ENCODE measurements at regions not wholly inside any gene's neighbourhood (a gene's known extent, or its start where the extent isn't known, plus 50 kb on each side); places are given as distances from the start of the nearest gene placed in this dataset.
"Not testable (repeated sequence)": the region's sequence is repeated elsewhere in the genome, so short reads cannot be mapped to it uniquely, and the experiment has no call there.

- no peak for ATAC-seq
Measured at GRCh38 chr3:105067361-105067760, 299.3 kb upstream of the ALCAM start.

DNA sequence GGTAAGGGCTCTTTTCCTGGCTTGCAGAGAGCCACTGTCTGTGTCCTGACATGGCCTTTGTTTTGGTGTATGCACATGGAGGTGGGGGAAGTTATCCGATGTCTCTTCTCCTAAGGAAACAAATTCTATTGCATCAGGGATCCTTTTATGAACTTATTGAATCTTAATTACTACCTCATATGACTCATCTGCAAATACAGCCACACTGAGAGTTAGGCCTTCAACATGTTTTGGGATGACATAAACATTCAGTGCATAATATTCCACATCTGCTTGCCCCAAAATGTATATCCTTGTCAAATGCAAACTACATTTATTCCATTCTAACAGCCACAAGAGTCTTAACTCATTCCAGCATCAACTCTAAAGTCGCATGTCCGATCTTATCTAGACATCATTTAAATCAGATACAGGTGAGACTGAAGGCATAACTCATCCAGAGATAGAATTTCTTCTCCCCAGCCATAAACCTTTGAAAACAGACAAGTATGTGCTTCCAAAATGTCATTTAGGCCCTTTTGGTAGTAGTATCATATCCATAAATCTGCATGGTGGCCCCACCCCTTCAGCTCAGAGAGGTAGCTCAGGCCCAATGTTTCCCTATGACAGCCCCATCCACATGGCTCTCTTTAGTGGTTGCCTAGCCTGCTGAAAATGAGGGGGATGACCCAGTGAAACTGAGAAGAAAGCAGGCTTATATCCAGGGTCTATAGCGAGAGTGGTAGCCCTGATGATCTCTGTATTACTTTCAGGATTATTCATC is 289.5 kb upstream of the ALCAM start:
- no peak for ATAC-seq

GRCh38 chr3:105083945-105084344 is 282.8 kb upstream of the ALCAM start:
- ATAC-seq = no peak

DNA sequence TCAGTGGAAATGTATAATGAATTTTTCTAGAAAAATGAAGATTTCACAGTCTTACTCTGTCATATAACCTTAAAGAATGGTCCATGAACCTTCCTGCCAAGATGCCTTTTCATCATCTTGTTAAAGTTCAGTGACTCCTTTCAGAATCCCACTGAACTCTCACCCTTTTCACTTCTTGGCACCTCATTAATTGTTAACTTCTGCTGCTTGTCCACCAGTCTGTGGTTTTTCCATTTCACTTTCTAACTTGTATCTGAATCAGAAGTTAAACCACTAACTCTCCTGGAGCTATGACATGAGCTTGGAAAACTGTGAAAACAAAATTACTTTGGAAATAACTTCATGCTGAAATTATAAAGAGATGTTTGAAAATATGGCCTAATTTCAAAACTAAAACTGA is 281.2 kb upstream of the ALCAM start:
- ATAC-seq = no peak

- ATAC-seq = no peak
Measured at GRCh38 chr3:105093371-105094252, 273.1 kb upstream of the ALCAM start.

- no peak for ATAC-seq
Measured at GRCh38 chr3:105094588-105094987, 272.1 kb upstream of the ALCAM start.

DNA sequence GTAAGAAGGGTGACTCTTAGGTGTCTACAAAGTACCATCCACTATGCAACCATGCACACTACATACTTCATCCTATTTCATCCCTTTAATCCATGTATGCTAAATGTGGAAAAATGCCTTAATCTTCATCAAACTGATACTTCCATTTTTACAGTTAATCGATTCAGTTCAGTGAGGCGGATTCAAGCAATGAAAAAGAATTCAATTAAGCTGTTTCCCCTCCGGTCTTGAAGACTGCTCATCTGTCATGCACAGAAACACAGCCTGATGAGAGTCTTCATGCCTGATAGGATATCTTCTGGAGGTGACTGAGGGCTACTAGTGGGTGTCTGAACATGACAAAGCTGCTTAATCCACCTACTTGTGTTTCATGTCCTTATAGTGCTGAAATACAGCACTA is 270.6 kb upstream of the ALCAM start:
- no peak for ATAC-seq

DNA sequence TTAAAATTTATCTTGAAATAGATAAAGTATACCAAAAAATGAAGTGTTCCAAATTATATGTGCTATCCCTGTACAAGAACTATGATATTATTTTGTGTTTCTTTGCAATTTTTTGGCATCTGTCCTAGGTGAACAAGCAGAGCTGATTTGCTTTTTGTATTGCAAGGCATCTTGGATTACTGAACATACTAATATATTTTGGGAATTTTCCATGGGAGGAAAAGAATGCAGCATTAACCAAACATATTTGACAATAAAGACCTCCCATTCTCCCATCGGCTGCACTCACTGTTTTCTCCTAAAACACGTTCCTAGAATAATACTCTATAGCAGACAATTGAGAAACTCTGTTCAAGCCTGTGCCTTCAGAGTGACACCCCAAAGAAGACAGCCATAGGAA is 265.1 kb upstream of the ALCAM start:
- ATAC-seq = no peak

- ATAC-seq = no peak
Measured at GRCh38 chr3:105103139-105103538, 263.6 kb upstream of the ALCAM start.

- ATAC-seq = no peak
Measured at GRCh38 chr3:105108823-105109222, 257.9 kb upstream of the ALCAM start.

- ATAC-seq = no peak
Measured at GRCh38 chr3:105118905-105119304, 247.8 kb upstream of the ALCAM start.

DNA sequence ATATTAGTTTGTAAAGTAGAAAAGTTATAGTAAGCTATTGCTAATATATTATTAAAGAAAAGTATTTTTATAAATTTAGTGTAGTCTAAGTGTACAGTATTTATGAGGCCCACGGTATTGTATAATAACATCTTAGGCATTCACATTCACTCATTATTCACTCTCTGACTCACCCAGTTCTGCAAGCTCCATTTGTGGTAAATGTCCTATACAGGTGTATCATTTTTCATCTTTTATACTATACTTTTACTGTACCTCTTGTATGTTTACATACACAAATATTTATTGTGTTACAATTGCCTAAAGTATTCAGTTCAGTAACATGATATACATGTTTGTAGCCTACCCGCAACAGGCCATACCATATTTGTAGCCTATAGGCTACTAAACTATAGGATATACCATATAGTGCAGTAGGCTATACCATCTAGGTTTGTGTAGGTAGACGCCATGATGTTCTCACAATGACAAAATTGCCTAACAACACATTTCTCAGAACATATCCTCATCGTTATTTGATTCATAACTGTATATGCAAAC is 246.8 kb upstream of the ALCAM start:
- ATAC-seq = no peak

DNA sequence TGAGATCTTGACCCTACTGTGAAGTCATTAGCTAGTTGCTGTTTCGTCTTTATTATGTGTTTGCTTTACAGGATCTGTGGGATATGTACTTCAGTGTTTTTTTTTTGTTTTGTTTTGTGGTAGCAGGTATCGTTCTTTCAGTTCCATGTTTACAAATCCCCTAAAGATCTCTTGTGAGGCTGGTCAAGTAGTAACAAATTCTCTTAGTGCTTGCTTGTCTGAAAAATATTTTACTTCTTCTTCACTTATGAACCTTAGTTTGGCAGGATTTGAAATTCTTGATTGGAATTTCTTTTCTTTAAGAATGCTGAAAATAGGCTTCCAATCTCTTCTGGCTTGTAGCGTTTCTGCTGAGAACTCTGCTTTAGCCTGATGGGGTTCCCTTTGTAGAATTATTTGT is 235.8 kb upstream of the ALCAM start:
- no peak for ATAC-seq

DNA sequence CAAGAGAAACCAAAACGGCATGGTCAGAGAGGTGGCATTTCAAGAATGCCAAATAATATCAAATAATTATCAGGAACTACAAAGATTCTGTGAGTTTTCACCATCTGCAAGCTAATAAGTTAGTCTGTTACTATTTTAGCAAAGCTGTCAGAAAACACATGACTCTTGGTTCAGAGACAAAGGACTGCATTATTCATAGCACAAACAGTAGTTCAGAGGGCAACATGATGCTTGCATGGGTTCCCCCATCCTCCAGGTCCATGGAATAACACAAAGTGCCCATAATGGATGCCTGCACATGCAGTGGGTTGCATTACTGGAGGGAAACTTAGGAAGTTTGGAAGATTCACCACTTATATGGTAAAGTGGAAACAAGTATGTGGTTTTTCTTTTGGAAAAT is 228.8 kb upstream of the ALCAM start:
- no peak for ATAC-seq

DNA sequence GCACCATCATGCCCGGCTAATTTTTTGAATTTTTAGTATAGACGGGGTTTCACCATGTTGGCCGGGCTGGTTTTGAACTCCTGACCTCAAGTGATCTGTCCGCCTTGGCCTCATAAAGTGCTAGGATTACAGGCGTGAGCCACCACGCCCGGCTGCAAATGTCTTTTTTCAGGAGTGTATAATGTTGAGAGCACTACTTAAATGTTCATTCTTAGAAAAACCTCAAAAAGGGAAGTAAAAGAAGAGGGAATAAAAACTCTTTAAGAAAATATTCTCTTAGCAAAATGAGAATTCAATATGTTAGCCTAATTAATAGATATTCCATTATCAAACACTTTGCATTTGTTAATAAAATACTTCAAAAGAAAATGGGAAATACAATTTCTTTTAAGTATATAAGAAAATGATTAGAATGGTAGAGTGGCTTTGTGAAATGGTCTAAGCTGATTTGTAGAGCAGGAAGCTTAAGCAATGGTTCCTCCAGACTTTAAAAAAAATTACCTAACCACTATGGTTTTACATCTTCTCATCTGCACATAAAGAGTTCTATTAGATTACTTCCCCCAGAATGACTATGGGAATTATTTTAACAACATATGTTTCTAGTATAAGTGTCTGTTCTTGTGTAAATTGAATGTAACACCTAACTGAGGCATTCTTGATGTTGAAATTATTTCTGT is 226.7 kb upstream of the ALCAM start:
- ATAC-seq = no peak

DNA sequence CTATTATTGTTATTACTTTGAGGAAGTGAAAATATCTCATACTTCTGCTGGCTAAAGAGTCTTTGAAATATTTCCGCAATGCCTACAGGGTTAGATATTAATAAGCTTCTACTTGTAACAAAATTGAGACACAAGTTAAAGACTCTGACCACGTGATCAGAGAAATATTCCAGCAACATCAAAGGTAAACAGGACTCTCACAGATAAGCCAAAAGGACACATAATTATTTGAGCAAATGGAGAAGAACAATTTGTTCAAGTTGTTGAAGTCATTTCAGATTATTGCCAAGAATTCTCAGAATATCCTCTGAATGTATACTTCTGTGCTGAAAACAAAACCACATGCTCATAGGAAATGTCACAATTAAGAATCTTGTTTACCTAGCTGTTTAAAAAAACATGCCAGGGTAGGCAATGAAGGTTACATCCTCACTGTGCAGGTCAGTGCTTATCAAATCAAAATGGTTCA is 225.8 kb upstream of the ALCAM start:
- ATAC-seq = no peak

GRCh38 chr3:105144837-105145236 is 221.9 kb upstream of the ALCAM start:
- ATAC-seq = no peak

DNA sequence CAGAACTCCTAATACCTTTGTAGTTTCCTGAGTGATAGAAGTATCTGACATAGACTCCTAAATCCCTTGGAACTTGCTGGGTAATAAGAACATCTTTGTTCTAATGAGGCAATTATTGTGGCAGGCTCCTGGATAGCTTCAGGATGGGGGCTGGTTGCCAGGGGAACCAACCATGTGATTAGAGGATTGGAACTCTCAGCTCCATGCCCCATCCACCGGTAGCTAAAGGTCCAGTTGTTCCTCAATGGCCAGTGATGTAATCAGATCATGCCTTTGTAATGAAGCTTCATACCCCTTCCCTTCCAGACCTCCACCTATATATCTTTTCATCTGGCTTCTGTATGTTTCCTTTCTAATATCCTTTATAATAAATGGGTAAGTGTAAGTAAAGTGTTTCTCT is 221.2 kb upstream of the ALCAM start:
- no peak for ATAC-seq

GRCh38 chr3:105149197-105149596 is 217.5 kb upstream of the ALCAM start:
- not testable (repeated sequence) for ATAC-seq

GRCh38 chr3:105152987-105153386 is 213.7 kb upstream of the ALCAM start:
- no peak for ATAC-seq

GRCh38 chr3:105154692-105155091 is 212.0 kb upstream of the ALCAM start:
- ATAC-seq = no peak

DNA sequence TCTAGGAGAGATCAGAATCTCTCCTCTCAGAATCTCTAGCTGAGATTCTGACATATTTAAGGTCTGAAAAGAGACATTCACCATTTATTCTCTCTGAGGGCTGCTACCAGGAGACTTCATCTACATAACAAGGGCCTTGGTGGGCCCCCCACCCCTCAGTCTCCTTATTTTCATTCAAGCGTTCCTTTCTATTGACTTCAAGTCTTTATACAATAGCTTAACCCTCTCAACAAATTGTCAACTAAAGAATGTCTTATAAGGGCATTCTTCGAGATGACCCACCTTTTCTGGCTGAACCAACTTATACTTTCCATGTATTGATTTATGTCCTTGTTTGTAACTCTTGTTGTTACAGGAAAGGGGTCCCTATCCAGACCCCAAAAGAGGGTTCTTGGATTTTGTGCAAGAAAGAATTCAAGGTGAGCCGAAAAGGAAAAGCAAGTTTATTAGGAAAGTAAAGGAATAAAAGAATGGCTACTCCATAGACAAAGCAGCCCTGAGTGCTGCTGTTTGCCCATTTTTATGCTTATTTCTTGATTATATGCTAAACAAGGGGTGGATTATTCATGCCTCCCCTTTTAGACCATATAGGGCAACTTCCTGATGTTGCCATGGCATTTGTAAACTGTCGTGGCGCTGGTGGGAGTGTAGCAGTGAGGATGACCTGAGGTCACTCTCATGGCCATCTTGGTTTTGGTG is 209.5 kb upstream of the ALCAM start:
- ATAC-seq = no peak

DNA sequence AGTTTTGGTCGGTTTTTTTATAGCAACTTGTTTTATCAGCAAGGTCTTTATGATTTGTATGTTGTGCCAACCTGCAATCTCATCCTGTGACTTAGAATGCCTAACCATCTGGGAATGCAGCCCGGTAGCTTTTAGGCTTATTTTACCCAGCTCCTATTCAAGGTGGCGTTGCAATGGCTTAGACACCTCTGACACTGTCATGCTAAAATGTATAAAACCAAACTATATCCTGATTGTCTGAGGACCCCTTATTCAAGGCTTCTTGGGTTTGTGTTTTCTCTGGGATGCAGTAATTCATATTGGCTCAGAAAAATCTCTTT is 209.0 kb upstream of the ALCAM start:
- ATAC-seq = no peak
